SK-N-SH (cell line): ENCODE measurements at regions not wholly inside any gene's neighbourhood (a gene's known extent, or its start where the extent isn't known, plus 50 kb on each side); places are given as distances from the start of the nearest gene placed in this dataset.

Experiments
- CTCF ChIA-PET: fragments of 300-600, 350-600 bp; formaldehyde crosslinking; extraction: SDS; loops from one replicate; lab custom pipeline; 2021; lab: Yijun Ruan, JAX
- POLR2A ChIA-PET: fragments of 350-600 bp; sonication (Branson Sonifier 250); formaldehyde crosslinking; extraction: SDS; loops from one replicate; lab custom pipeline; 2020; ENCODE audit warnings: antibody characterized with exemption, inconsistent platforms; lab: Yijun Ruan, JAX
- DNase-seq: peaks from one replicate; pipeline ENCODE4 v3.0.0; 2012
- H2AFZ ChIP-seq: fragments of 200-600 bp; sonication (generic); 2 replicates; pipeline ENCODE4 v1.8.1; 2016; ENCODE audit warnings: antibody characterized with exemption, mild to moderate bottlenecking, low read depth
- H3F3A ChIP-seq: fragments of 200-600 bp; sonication (generic); replicated peaks from 2 replicates; pipeline ENCODE3; 2016; ENCODE audit warnings: antibody characterized with exemption, mild to moderate bottlenecking; ENCODE audit not compliant: insufficient read depth
- H3K27ac ChIP-seq, 2 experiments: fragments of 200-500 bp in 1 of 2; fragments of 200-600 bp in 1 of 2; sonication (Bioruptor generic) in 1 of 2; sonication (generic), shearing (Covaris generic) in 1 of 2; 2 replicates each; pipeline versions ENCODE4 v1.5.1 to v1.6.1; 2014 to 2016; ENCODE audit warnings: low read depth in 2 of 2, inconsistent platforms in 1 of 2, low read length in 1 of 2, mild to moderate bottlenecking in 1 of 2, mixed read lengths in 1 of 2
- H3K27me3 ChIP-seq: fragments of 200-600 bp; sonication (generic), shearing (Covaris generic); 2 replicates; pipeline ENCODE4 v1.6.1; 2016; ENCODE audit warnings: mixed run types; ENCODE audit not compliant: insufficient read depth
- H3K36me3 ChIP-seq, 2 experiments: fragments of 200-500 bp in 1 of 2; fragments of 200-600 bp in 1 of 2; sonication (Bioruptor generic) in 1 of 2; sonication (generic) in 1 of 2; replicated peaks in 1 of 2; 2 replicates each; pipeline versions ENCODE3 to v1.5.1; 2014 to 2016; ENCODE audit warnings: low read length in 1 of 2, mild to moderate bottlenecking in 1 of 2; ENCODE audit not compliant: insufficient read depth in 2 of 2, control insufficient read depth in 1 of 2
- H3K4me1 ChIP-seq, 2 experiments: fragments of 200-500 bp in 1 of 2; fragments of 200-600 bp in 1 of 2; sonication (Bioruptor generic) in 1 of 2; sonication (generic), shearing (Covaris generic) in 1 of 2; 2 replicates each; pipeline versions ENCODE4 v1.5.1 to v1.6.1; 2014 to 2016; ENCODE audit warnings: low read depth in 1 of 2, low read length in 1 of 2, mixed run types in 1 of 2; ENCODE audit not compliant: insufficient read depth in 2 of 2, control insufficient read depth in 1 of 2
- H3K4me2 ChIP-seq: fragments of 200-600 bp; sonication (generic), shearing (Covaris generic); 2 replicates; pipeline ENCODE4 v1.6.1; 2017; ENCODE audit warnings: mixed run types
- H3K4me3 ChIP-seq, 2 experiments: fragments of 200-500 bp in 1 of 2; fragments of 200-600 bp in 1 of 2; sonication (Bioruptor generic) in 1 of 2; sonication (generic), shearing (Covaris generic) in 1 of 2; 2 replicates each; pipeline versions ENCODE4 v1.5.1 to v1.8.1; 2014 to 2016; ENCODE audit warnings: low read depth in 2 of 2, inconsistent platforms in 1 of 2, low read length in 1 of 2, mild to moderate bottlenecking in 1 of 2, mixed read lengths in 1 of 2, moderate library complexity in 1 of 2
- H3K79me2 ChIP-seq: fragments of 200-600 bp; sonication (generic); 2 replicates; pipeline ENCODE4 v1.8.1; 2017; ENCODE audit warnings: mild to moderate bottlenecking; ENCODE audit not compliant: insufficient read depth
- H3K9ac ChIP-seq: fragments of 200-600 bp; sonication (generic); 2 replicates; pipeline ENCODE4 v1.6.1; 2017; ENCODE audit warnings: mixed run types
- H3K9me2 ChIP-seq: fragments of 200-600 bp; sonication (generic); 2 replicates; pipeline ENCODE4 v1.6.1; 2017; ENCODE audit warnings: mixed run types
- H3K9me3 ChIP-seq: fragments of 200-600 bp; sonication (generic); 2 replicates; pipeline ENCODE4 v1.6.1; 2017; ENCODE audit warnings: mixed run types, mild to moderate bottlenecking, moderate library complexity
- H4K20me1 ChIP-seq: fragments of 200-600 bp; sonication (generic); 2 replicates; pipeline ENCODE4 v1.6.1; 2017; ENCODE audit warnings: mild to moderate bottlenecking, mixed run types; ENCODE audit not compliant: insufficient read depth
- CHD2 ChIP-seq: fragments of 150-350 bp; IDR thresholded peaks from 2 replicates; pipeline ENCODE4 v1.6.1; 2018; ENCODE audit warnings: low read length; ENCODE audit not compliant: partially characterized antibody
- EP300 ChIP-seq, 2 experiments: IDR thresholded peaks; 2 replicates each; pipeline versions ENCODE4 v1.4.0 to v1.6.1; 2012; ENCODE audit warnings: borderline replicate concordance in 1 of 2, low read depth in 1 of 2, low read length in 1 of 2
- EZH2phosphoT487 ChIP-seq: fragments of 200-600 bp; sonication (generic); IDR thresholded peaks from 2 replicates; pipeline ENCODE4 v1.6.1; 2017; ENCODE audit warnings: low read depth, mixed run types, mild to moderate bottlenecking, antibody characterized with exemption, moderate library complexity, borderline replicate concordance
- FOXJ3 ChIP-seq: sonication (generic); formaldehyde crosslinking; IDR thresholded peaks from 2 replicates; pipeline ENCODE4 v1.5.1; 2020; ENCODE audit warnings: mild to moderate bottlenecking, missing genetic modification reagents
- FOXM1 ChIP-seq: IDR thresholded peaks from 2 replicates; pipeline ENCODE4 v1.4.0; 2012; ENCODE audit warnings: low read depth, mild to moderate bottlenecking
- GATA2 ChIP-seq: sonication (generic); formaldehyde crosslinking; IDR thresholded peaks from 2 replicates; pipeline ENCODE4 v1.5.0; 2020; ENCODE audit warnings: mild to moderate bottlenecking, missing genetic modification reagents
- JUND ChIP-seq: IDR thresholded peaks from 2 replicates; pipeline ENCODE4 v1.4.0; 2012
- MAX ChIP-seq: IDR thresholded peaks from 2 replicates; pipeline ENCODE4 v1.4.0; 2012; ENCODE audit warnings: low read depth
- MXI1 ChIP-seq: IDR thresholded peaks from 2 replicates; pipeline ENCODE4 v1.6.1; 2012; ENCODE audit warnings: mild to moderate bottlenecking, low read depth, low read length, improper control_type of control experiment
- NRF1 ChIP-seq: IDR thresholded peaks from 2 replicates; pipeline ENCODE4 v1.6.1; 2012; ENCODE audit warnings: low read depth, mild to moderate bottlenecking, low read length
- POLR2AphosphoS5 ChIP-seq: IDR thresholded peaks from 2 replicates; pipeline ENCODE4 v1.6.1; 2012; ENCODE audit warnings: low read depth, low read length
- RAD21 ChIP-seq: IDR thresholded peaks from 2 replicates; pipeline ENCODE4 v1.6.1; 2012; ENCODE audit warnings: mild to moderate bottlenecking, low read length
- RCOR1 ChIP-seq: fragments of 150-350 bp; IDR thresholded peaks from 2 replicates; pipeline ENCODE4 v1.6.1; 2017; ENCODE audit warnings: antibody characterized with exemption, low read length
- RFX5 ChIP-seq: IDR thresholded peaks from 2 replicates; pipeline ENCODE4 v1.6.1; 2012; ENCODE audit warnings: mild to moderate bottlenecking, improper control_type of control experiment, low read length
- RXRA ChIP-seq: IDR thresholded peaks from 2 replicates; pipeline ENCODE4 v1.4.0; 2012; ENCODE audit warnings: low read depth, mild to moderate bottlenecking, borderline replicate concordance
- SMC3 ChIP-seq: IDR thresholded peaks from 2 replicates; pipeline ENCODE4 v1.6.1; 2012; ENCODE audit warnings: low read depth, low read length, improper control_type of control experiment
- TCF12 ChIP-seq: IDR thresholded peaks from 2 replicates; pipeline ENCODE4 v1.4.0; 2012
- TEAD4 ChIP-seq: IDR thresholded peaks from 2 replicates; pipeline ENCODE4 v1.4.0; 2012; ENCODE audit warnings: mild to moderate bottlenecking, borderline replicate concordance; ENCODE audit not compliant: insufficient read depth
- WGBS: methylation state at CpG from one replicate; pipeline ENCODE4 v1.1.6; 2017; ENCODE audit warnings: low lambda C conversion rate; 5-methylcytosine and 5-hydroxymethylcytosine counted together
- TF ChIP-seq, protein P1 (sequence below): fragments of 200-600 bp; sonication (generic); IDR thresholded peaks from 2 replicates; pipeline ENCODE4 v1.6.1; 2017; ENCODE audit warnings: antibody characterized with exemption, mild to moderate bottlenecking, moderate library complexity
- TF ChIP-seq, protein P2 (sequence below): IDR thresholded peaks from 2 replicates; pipeline ENCODE4; 2012
- TF ChIP-seq, protein P3 (sequence below): fragments of 150-350 bp; IDR thresholded peaks from 2 replicates; pipeline ENCODE4 v1.6.1; 2017; ENCODE audit warnings: antibody characterized with exemption, low read length, low read depth, borderline replicate concordance

DNA sequence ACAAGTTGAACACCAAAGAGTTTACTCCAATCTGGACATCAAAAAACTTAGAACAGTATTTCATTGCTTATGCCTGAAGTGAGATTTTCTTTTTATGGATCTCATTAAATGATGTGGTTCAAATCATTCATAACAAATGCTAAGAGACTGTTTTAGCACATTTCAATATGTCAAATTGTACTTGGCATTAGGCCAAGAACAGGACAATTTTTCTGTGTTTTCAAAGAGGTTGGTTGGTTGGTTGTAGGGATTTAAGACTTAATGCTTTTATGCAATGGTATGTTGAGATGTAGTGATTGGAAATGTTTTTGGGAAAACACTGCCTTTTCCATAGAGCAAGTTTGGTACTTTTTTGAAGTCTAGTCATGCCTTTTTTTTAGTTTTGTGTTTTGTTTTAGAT lies 510.4 kb downstream of the ZNF674 start (continued):
- TF ChIP-seq, protein P1, sequence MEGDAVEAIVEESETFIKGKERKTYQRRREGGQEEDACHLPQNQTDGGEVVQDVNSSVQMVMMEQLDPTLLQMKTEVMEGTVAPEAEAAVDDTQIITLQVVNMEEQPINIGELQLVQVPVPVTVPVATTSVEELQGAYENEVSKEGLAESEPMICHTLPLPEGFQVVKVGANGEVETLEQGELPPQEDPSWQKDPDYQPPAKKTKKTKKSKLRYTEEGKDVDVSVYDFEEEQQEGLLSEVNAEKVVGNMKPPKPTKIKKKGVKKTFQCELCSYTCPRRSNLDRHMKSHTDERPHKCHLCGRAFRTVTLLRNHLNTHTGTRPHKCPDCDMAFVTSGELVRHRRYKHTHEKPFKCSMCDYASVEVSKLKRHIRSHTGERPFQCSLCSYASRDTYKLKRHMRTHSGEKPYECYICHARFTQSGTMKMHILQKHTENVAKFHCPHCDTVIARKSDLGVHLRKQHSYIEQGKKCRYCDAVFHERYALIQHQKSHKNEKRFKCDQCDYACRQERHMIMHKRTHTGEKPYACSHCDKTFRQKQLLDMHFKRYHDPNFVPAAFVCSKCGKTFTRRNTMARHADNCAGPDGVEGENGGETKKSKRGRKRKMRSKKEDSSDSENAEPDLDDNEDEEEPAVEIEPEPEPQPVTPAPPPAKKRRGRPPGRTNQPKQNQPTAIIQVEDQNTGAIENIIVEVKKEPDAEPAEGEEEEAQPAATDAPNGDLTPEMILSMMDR = no peak
- no peak for TF ChIP-seq RCOR1
- no peak for TF ChIP-seq TEAD4

DNA sequence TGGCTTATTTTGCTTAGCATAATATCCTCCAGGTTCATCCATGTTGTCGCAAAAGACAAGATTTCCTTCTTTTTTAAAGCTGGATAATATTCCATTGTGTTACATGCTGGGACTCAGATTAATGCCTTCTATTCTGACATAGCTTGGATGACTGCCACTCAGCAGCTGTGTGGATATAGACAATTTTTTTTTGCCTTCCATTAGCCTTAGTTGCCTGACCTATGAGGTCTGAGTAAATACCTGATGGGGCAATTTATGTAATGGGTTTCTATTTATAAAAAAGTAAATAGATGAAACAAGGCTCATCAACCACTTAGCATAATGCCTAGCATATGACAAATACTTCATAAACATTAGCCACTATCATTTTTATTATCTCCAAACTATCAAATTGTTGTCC lies 515.4 kb downstream of the ZNF674 start:
- Histone ChIP-seq H3F3A (no peaks in the 10 kb centered on the region), H3K4me3 (no peak overlapping the region), H3K9me3 (no peaks in the 10 kb centered on the region; the same call in 1 of the 2 replicates), H3K9me2 (no peaks in the 10 kb centered on the region), H2AFZ (no peak overlapping the region), H3K27me3 (no peaks in the 10 kb centered on the region; the same call in 1 of the 2 replicates), H3K36me3 (no peaks in the 10 kb centered on the region), H3K4me1 (no peaks in the 10 kb centered on the region), H3K4me2 (no peak overlapping the region), H3K27ac (no peak overlapping the region), H3K79me2 (no peaks in the 10 kb centered on the region), H3K9ac (no peak overlapping the region), H4K20me1 (no peaks in the 10 kb centered on the region)
- no peak for TF ChIP-seq FOXM1
- no peak for TF ChIP-seq SMC3
- TF ChIP-seq EP300 (IDR thresholded peaks at IDR 0.05; ENCODE audit: borderline replicate concordance in 1 of 2, low read depth in 1 of 2, low read length in 1 of 2) = no peak
- no peak for TF ChIP-seq CHD2
- no peak for TF ChIP-seq NRF1
- TF ChIP-seq, protein P2, sequence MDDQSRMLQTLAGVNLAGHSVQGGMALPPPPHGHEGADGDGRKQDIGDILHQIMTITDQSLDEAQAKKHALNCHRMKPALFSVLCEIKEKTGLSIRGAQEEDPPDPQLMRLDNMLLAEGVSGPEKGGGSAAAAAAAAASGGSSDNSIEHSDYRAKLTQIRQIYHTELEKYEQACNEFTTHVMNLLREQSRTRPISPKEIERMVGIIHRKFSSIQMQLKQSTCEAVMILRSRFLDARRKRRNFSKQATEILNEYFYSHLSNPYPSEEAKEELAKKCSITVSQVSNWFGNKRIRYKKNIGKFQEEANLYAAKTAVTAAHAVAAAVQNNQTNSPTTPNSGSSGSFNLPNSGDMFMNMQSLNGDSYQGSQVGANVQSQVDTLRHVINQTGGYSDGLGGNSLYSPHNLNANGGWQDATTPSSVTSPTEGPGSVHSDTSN = no peak
- TF ChIP-seq, protein P3, sequence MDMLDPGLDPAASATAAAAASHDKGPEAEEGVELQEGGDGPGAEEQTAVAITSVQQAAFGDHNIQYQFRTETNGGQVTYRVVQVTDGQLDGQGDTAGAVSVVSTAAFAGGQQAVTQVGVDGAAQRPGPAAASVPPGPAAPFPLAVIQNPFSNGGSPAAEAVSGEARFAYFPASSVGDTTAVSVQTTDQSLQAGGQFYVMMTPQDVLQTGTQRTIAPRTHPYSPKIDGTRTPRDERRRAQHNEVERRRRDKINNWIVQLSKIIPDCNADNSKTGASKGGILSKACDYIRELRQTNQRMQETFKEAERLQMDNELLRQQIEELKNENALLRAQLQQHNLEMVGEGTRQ = no peak
- no peak for TF ChIP-seq TCF12
- no peak for TF ChIP-seq EZH2phosphoT487
- no peak for TF ChIP-seq RFX5
- TF ChIP-seq, protein P1 = no peak
- TF ChIP-seq POLR2AphosphoS5 = no peak
- no peak for TF ChIP-seq RXRA
- TF ChIP-seq FOXJ3 (CRISPR knock-in tag) = no peak
- no peak for TF ChIP-seq JUND
- no peak for TF ChIP-seq MXI1
- TF ChIP-seq RAD21 = no peak
- no peak for TF ChIP-seq GATA2
- TF ChIP-seq MAX = no peak
- ChIA-PET POLR2A (no interaction called here), CTCF (no interaction called here)
- 44% methylated on average over 1 of the region's 1 CpG for WGBS
- DNase-seq = no peak
